CD14-positive monocyte (primary cell): ENCODE measurements at regions not wholly inside any gene's neighbourhood (a gene's known extent, or its start where the extent isn't known, plus 50 kb on each side); places are given as distances from the start of the nearest gene placed in this dataset.

Experiments
- DNase-seq, 3 donors: peaks; one replicate each; pipeline ENCODE4 v3.0.0-alpha.2; 2011 to 2022
- H2AFZ ChIP-seq: 2 replicates; pipeline ENCODE4 v1.6.0; 2012; ENCODE audit warnings: mild to moderate bottlenecking, low read depth, low read length, inconsistent platforms; ENCODE audit not compliant: insufficient read depth, poor library complexity, severe bottlenecking
- H3K27ac ChIP-seq, 2 donors: 1 replicate in 1 of 2; 2 replicates in 1 of 2; pipeline ENCODE4 v1.5.1; 2012 to 2013; ENCODE audit warnings: low read length in 2 of 2, control low read depth in 1 of 2, inconsistent platforms in 1 of 2, low read depth in 1 of 2, mild to moderate bottlenecking in 1 of 2
- H3K27me3 ChIP-seq, 2 donors: one replicate each; pipeline versions ENCODE4 v1.6.0 to v1.6.1; 2011 to 2013; ENCODE audit warnings: low read length in 2 of 2; ENCODE audit not compliant: control insufficient read depth in 2 of 2, insufficient read depth in 2 of 2
- H3K36me3 ChIP-seq, 2 donors: replicated peaks in 1 of 2; 1 replicate in 1 of 2; 2 replicates in 1 of 2; pipeline versions ENCODE4 v1.5.1 to v1.6.1; 2012 to 2013; ENCODE audit warnings: low read length in 2 of 2, control low read depth in 1 of 2, inconsistent platforms in 1 of 2, mild to moderate bottlenecking in 1 of 2; ENCODE audit not compliant: insufficient read depth in 2 of 2, control insufficient read depth in 1 of 2
- H3K4me1 ChIP-seq, 2 donors: 1 replicate in 1 of 2; 2 replicates in 1 of 2; pipeline versions ENCODE4 v1.5.1 to v1.6.1; 2012 to 2013; ENCODE audit warnings: low read length in 2 of 2, control low read depth in 1 of 2, inconsistent platforms in 1 of 2, mild to moderate bottlenecking in 1 of 2, moderate library complexity in 1 of 2; ENCODE audit not compliant: insufficient read depth in 2 of 2, control insufficient read depth in 1 of 2
- H3K4me2 ChIP-seq: replicated peaks from 2 replicates; pipeline ENCODE3; 2012; ENCODE audit warnings: low read length, moderate library complexity, mild to moderate bottlenecking; ENCODE audit not compliant: poor library complexity, severe bottlenecking; ENCODE audit errors: extremely low read depth
- H3K4me3 ChIP-seq, 3 experiments: fragments of 200-600 bp in 1 of 3; sonication (generic) in 1 of 3; replicated peaks in 1 of 3; 1 replicate in 2 of 3; 2 replicates in 1 of 3; pipeline ENCODE4 v1.5.1; 2011 to 2013; ENCODE audit warnings: low read length in 3 of 3, mild to moderate bottlenecking in 3 of 3, control low read depth in 2 of 3, low read depth in 2 of 3, inconsistent platforms in 1 of 3, moderate library complexity in 1 of 3
- H3K79me2 ChIP-seq: 2 replicates; pipeline ENCODE4 v1.6.0; 2012; ENCODE audit warnings: mild to moderate bottlenecking, control low read depth, inconsistent platforms, low read length, moderate library complexity; ENCODE audit not compliant: insufficient read depth
- H3K9ac ChIP-seq: 2 replicates; pipeline ENCODE4 v1.6.0; 2017; ENCODE audit warnings: low read length, mild to moderate bottlenecking; ENCODE audit not compliant: insufficient read depth, poor library complexity, severe bottlenecking
- H3K9me3 ChIP-seq, 2 donors: replicated peaks in 1 of 2; 1 replicate in 1 of 2; 2 replicates in 1 of 2; pipeline versions ENCODE4 v1.5.1 to v1.6.1; 2012 to 2013; ENCODE audit warnings: low read length in 2 of 2, control low read depth in 1 of 2; ENCODE audit not compliant: control insufficient read depth in 1 of 2, insufficient read depth in 1 of 2
- H4K20me1 ChIP-seq: 2 replicates; pipeline ENCODE4 v1.6.0; 2012; ENCODE audit warnings: mild to moderate bottlenecking, low read length, control low read depth, moderate library complexity; ENCODE audit not compliant: insufficient read depth
- H3K27ac Mint-ChIP-seq, 7 donors: one replicate each; pipeline ENCODE4 v1.8.0; 2020; ENCODE audit warnings: mild to moderate bottlenecking in 7 of 7, mixed read lengths in 7 of 7, moderate library complexity in 6 of 7, inconsistent platforms in 2 of 7
- H3K27me3 Mint-ChIP-seq, 3 donors: one replicate each; pipeline ENCODE4 v1.8.0; 2021 to 2022; ENCODE audit warnings: low read depth in 3 of 3, mild to moderate bottlenecking in 3 of 3, mixed read lengths in 3 of 3, moderate library complexity in 3 of 3, inconsistent platforms in 1 of 3
- H3K36me3 Mint-ChIP-seq, 2 donors: one replicate each; pipeline ENCODE4 v1.8.0; 2020; ENCODE audit warnings: mixed read lengths in 2 of 2, inconsistent platforms in 1 of 2, mild to moderate bottlenecking in 1 of 2
- H3K4me1 Mint-ChIP-seq: one replicate; pipeline ENCODE4 v1.8.0; 2020; ENCODE audit warnings: mild to moderate bottlenecking, mixed read lengths
- H3K4me3 Mint-ChIP-seq, 2 donors: one replicate each; pipeline ENCODE4 v1.8.0; 2020; ENCODE audit warnings: mild to moderate bottlenecking in 2 of 2, mixed read lengths in 2 of 2, moderate library complexity in 1 of 2
- H3K9me3 Mint-ChIP-seq, 7 donors: one replicate each; pipeline ENCODE4 v1.8.0; 2020 to 2022; ENCODE audit warnings: mixed read lengths in 7 of 7, mild to moderate bottlenecking in 6 of 7, moderate library complexity in 6 of 7, inconsistent platforms in 2 of 7
- WGBS: methylation state at CpG from one replicate; pipeline ENCODE4 v1.1.5; 2013; ENCODE audit warnings: missing lambda C conversion rate; ENCODE audit not compliant: insufficient coverage; 5-methylcytosine and 5-hydroxymethylcytosine counted together
- intact Hi-C, 2 donors: fragments of 100-400 bp; cut with micrococcal nuclease; formaldehyde crosslinking; loops; one replicate each; pipeline versions ENCODE4 v1.15.0 to v1.15.1; 2023
- TF ChIP-seq, protein P1 (sequence below): fragments of 200-600 bp; IDR thresholded peaks from one replicate; pipeline ENCODE4 v1.8.0; 2022; ENCODE audit warnings: antibody characterized with exemption, mild to moderate bottlenecking

- Mint-ChIP-seq H3K27ac (peak overlapping the region in 1 of 7 donors; percentile 74), H3K36me3 (no peaks in the 10 kb centered on the region), H3K4me1 (peaks cover 9% of the 10 kb centered on the region), H3K4me3 (no peak overlapping the region), H3K9me3 (peaks cover 0 to 7% (median 2%) of the 10 kb centered on the region in 7 donors), H3K27me3 (peaks cover 0 to 1% (median 0%) of the 10 kb centered on the region in 3 donors)
- Histone ChIP-seq H4K20me1 (no peaks in the 10 kb centered on the region), H3K4me2 (no peak overlapping the region), H3K4me3 (no peak overlapping the region), H3K4me1 (peaks cover 7 to 12% of the 10 kb centered on the region in 2 donors), H3K9me3 (no peaks in the 10 kb centered on the region), H3K9ac (no peak overlapping the region), H3K36me3 (no peaks in the 10 kb centered on the region), H2AFZ (no peak overlapping the region), H3K27ac (no peak overlapping the region), H3K27me3 (no peaks in the 10 kb centered on the region), H3K79me2 (no peaks in the 10 kb centered on the region)
- intact Hi-C loops = no loop called here
- TF ChIP-seq, protein P1, sequence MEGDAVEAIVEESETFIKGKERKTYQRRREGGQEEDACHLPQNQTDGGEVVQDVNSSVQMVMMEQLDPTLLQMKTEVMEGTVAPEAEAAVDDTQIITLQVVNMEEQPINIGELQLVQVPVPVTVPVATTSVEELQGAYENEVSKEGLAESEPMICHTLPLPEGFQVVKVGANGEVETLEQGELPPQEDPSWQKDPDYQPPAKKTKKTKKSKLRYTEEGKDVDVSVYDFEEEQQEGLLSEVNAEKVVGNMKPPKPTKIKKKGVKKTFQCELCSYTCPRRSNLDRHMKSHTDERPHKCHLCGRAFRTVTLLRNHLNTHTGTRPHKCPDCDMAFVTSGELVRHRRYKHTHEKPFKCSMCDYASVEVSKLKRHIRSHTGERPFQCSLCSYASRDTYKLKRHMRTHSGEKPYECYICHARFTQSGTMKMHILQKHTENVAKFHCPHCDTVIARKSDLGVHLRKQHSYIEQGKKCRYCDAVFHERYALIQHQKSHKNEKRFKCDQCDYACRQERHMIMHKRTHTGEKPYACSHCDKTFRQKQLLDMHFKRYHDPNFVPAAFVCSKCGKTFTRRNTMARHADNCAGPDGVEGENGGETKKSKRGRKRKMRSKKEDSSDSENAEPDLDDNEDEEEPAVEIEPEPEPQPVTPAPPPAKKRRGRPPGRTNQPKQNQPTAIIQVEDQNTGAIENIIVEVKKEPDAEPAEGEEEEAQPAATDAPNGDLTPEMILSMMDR = no peak
- WGBS = no CpG with 5 or more reads among the region's 3 CpGs
- no peak for DNase-seq
These were observed 315.1 kb upstream of the MME start for GRCh38 chr3:154764856-154765640.

- peaks cover 0 to 4% (median 0%) of the 10 kb centered on the region in 7 donors for H3K9me3 Mint-ChIP-seq
- Histone ChIP-seq H2AFZ (no peak overlapping the region), H3K9me3 (no peaks in the 10 kb centered on the region), H3K27ac (no peak overlapping the region), H3K4me3 (no peak overlapping the region), H3K9ac (no peak overlapping the region), H3K4me1 (peaks cover 7 to 12% of the 10 kb centered on the region in 2 donors), H3K36me3 (no peaks in the 10 kb centered on the region), H4K20me1 (no peaks in the 10 kb centered on the region), H3K79me2 (no peaks in the 10 kb centered on the region), H3K4me2 (no peak overlapping the region), H3K27me3 (no peaks in the 10 kb centered on the region)
- peak in 1 of 3 donors; percentile 52 for DNase-seq
- no peak overlapping the region for H3K27ac Mint-ChIP-seq
- H3K27me3 Mint-ChIP-seq = peaks cover 0 to 1% (median 0%) of the 10 kb centered on the region in 3 donors
- TF ChIP-seq, protein P1 = no peak
- no peak overlapping the region for H3K4me3 Mint-ChIP-seq
- WGBS = no CpG with 5 or more reads among the region's 3 CpGs
- H3K36me3 Mint-ChIP-seq = no peaks in the 10 kb centered on the region
- H3K4me1 Mint-ChIP-seq = peaks cover 9% of the 10 kb centered on the region
- intact Hi-C loops = no loop called here
These were observed 317.6 kb upstream of the MME start for GRCh38 chr3:154762486-154762885.
